ENCODE measurements at regions not wholly inside any gene's neighbourhood (a gene's known extent, or its start where the extent isn't known, plus 50 kb on each side); places are given as distances from the start of the nearest gene placed in this dataset.

GRCh38 chrX:56113785-56114436 lies 118.2 kb upstream of the KLF8 start:
- DNase-seq (no peak), ATAC-seq (peak in 1 of 4 donors; percentile 24)
- Histone ChIP-seq H3K36me3 (no peaks in the 10 kb centered on the region), H3K4me3 (no peak overlapping the region), H3K27ac (no peak overlapping the region), H3K9me3 (no peaks in the 10 kb centered on the region), H3K27me3 (peaks cover 0 to 5% of the 10 kb centered on the region in 2 donors), H3K4me1 (no peaks in the 10 kb centered on the region)
- WGBS (ENCODE audit: insufficient coverage, low coverage, low lambda C conversion rate, missing lambda C conversion rate), result 80% methylated on average over 5 of the region's 16 CpGs
- TF ChIP-seq CTCF (IDR thresholded peaks at IDR 0.05) (no peak), POLR2A (IDR thresholded peaks at IDR 0.05) (no peak)
- intact Hi-C loops (cut with DNase I), result no loop called here

GRCh38 chrX:56114437-56114787 lies 117.7 kb upstream of the KLF8 start:
- DNase-seq, result no peak
- peaks cover 0 to 5% of the 10 kb centered on the region in 2 donors for H3K27me3 ChIP-seq
- no peak for TF ChIP-seq POLR2A (IDR thresholded peaks at IDR 0.05)
- no peak for TF ChIP-seq CTCF (IDR thresholded peaks at IDR 0.05)
- no peak for ATAC-seq
- H3K36me3 ChIP-seq, result no peaks in the 10 kb centered on the region
- WGBS (ENCODE audit: insufficient coverage, low coverage, low lambda C conversion rate, missing lambda C conversion rate), result 44% methylated on average over 1 of the region's 1 CpG
- H3K4me1 ChIP-seq, result no peaks in the 10 kb centered on the region
- H3K4me3 ChIP-seq, result no peak overlapping the region
- H3K27ac ChIP-seq, result no peak overlapping the region
- no peaks in the 10 kb centered on the region for H3K9me3 ChIP-seq
- intact Hi-C loops (cut with DNase I), result no loop called here

- Histone ChIP-seq H3K4me1 (no peaks in the 10 kb centered on the region), H3K36me3 (no peaks in the 10 kb centered on the region), H3K27me3 (no peaks in the 10 kb centered on the region), H3K4me3 (no peak overlapping the region), H3K9me3 (no peaks in the 10 kb centered on the region), H3K27ac (no peak overlapping the region)
- TF ChIP-seq POLR2A (IDR thresholded peaks at IDR 0.05) (no peak), CTCF (IDR thresholded peaks at IDR 0.05) (no peak)
- 27% methylated on average over 1 of the region's 1 CpG for WGBS (ENCODE audit: insufficient coverage, low coverage, low lambda C conversion rate, missing lambda C conversion rate)
- intact Hi-C loops (cut with DNase I), result no loop called here
- DNase-seq (peak in 1 of 3 donors; percentile 59), ATAC-seq (peak in 3 of 4 donors; percentile 49 to 87 (median 69))
These were observed 111.9 kb upstream of the KLF8 start for GRCh38 chrX:56120242-56120641.

- Histone ChIP-seq H3K27ac (no peak overlapping the region), H3K27me3 (no peaks in the 10 kb centered on the region), H3K36me3 (no peaks in the 10 kb centered on the region), H3K4me1 (no peaks in the 10 kb centered on the region), H3K4me3 (no peak overlapping the region), H3K9me3 (no peaks in the 10 kb centered on the region)
- ATAC-seq (no peak), DNase-seq (no peak)
- intact Hi-C loops (cut with DNase I), result no loop called here
- WGBS (ENCODE audit: insufficient coverage, low coverage, low lambda C conversion rate, missing lambda C conversion rate), result 29% methylated on average over 1 of the region's 1 CpG
- TF ChIP-seq CTCF (IDR thresholded peaks at IDR 0.05), result no peak
- TF ChIP-seq POLR2A (IDR thresholded peaks at IDR 0.05), result no peak
These were observed 106.2 kb upstream of the KLF8 start for GRCh38 chrX:56125946-56126345.

GRCh38 chrX:56130031-56130430 lies 102.1 kb upstream of the KLF8 start:
- DNase-seq (no peak), ATAC-seq (no peak)
- no peak overlapping the region for H3K4me3 ChIP-seq
- WGBS (ENCODE audit: insufficient coverage, low coverage, low lambda C conversion rate, missing lambda C conversion rate), result 74% methylated on average over 3 of the region's 3 CpGs
- intact Hi-C loops (cut with DNase I), result no loop called here
- H3K9me3 ChIP-seq, result no peaks in the 10 kb centered on the region
- no peaks in the 10 kb centered on the region for H3K4me1 ChIP-seq
- H3K27me3 ChIP-seq, result no peaks in the 10 kb centered on the region
- TF ChIP-seq CTCF (IDR thresholded peaks at IDR 0.05) (no peak), POLR2A (IDR thresholded peaks at IDR 0.05) (no peak)
- no peaks in the 10 kb centered on the region for H3K36me3 ChIP-seq
- no peak overlapping the region for H3K27ac ChIP-seq

Data from right lobe of liver (tissue), 6 donors.